ENCODE measurements at regions not wholly inside any gene's neighbourhood (a gene's known extent, or its start where the extent isn't known, plus 50 kb on each side); places are given as distances from the start of the nearest gene placed in this dataset.
"Not testable (repeated sequence)": the region's sequence is repeated elsewhere in the genome, so short reads cannot be mapped to it uniquely, and the experiment has no call there.

- not testable (repeated sequence) for DNase-seq
Observed at GRCh38 chr9:41016699-41017098, 111.8 kb downstream of the FOXD4L6 start.

- DNase-seq, result peak in 2 of 4 experiments; percentile 43 to 53
Observed at GRCh38 chr9:40999952-41000700, 128.4 kb downstream of the FOXD4L6 start.

- DNase-seq, result peak in 3 of 4 experiments; percentile 13 to 22 (median 16)
Observed at GRCh38 chr9:40995490-40995889, 133.0 kb downstream of the FOXD4L6 start.

GRCh38 chr9:40993842-40994241 lies 134.6 kb downstream of the FOXD4L6 start:
- DNase-seq, result peak; percentile 25 to 82 (median 54)

GRCh38 chr9:40993375-40993774 lies 135.1 kb downstream of the FOXD4L6 start:
- DNase-seq, result not testable (repeated sequence)

- peak in 2 of 4 experiments; percentile 67 to 75 for DNase-seq
Observed at GRCh38 chr9:40992472-40992821, 136.0 kb downstream of the FOXD4L6 start.

- DNase-seq, result peak; percentile 99 to 100 (median 99)
Observed at GRCh38 chr9:40991741-40992471, 136.6 kb downstream of the FOXD4L6 start.

GRCh38 chr9:40991100-40991740 lies 137.3 kb downstream of the FOXD4L6 start:
- not testable (repeated sequence) for DNase-seq

GRCh38 chr9:40986332-40986731 lies 142.1 kb downstream of the FOXD4L6 start:
- DNase-seq, result not testable (repeated sequence)

GRCh38 chr9:40975351-40975750 lies 153.1 kb downstream of the FOXD4L6 start:
- DNase-seq, result not testable (repeated sequence)

- not testable (repeated sequence) for DNase-seq
Observed at GRCh38 chr9:40974912-40975311, 153.6 kb downstream of the FOXD4L6 start.

GRCh38 chr9:40971773-40972172 lies 156.7 kb downstream of the FOXD4L6 start:
- DNase-seq, result not testable (repeated sequence)

- DNase-seq, result not testable (repeated sequence)
Observed at GRCh38 chr9:40970340-40970739, 158.1 kb downstream of the FOXD4L6 start.

GRCh38 chr9:40962461-40962860 lies 166.0 kb downstream of the FOXD4L6 start:
- not testable (repeated sequence) for DNase-seq

GRCh38 chr9:40951876-40952494 lies 176.5 kb downstream of the FOXD4L6 start:
- DNase-seq, result not testable (repeated sequence)

GRCh38 chr9:40946228-40946627 lies 182.3 kb downstream of the FOXD4L6 start:
- DNase-seq, result not testable (repeated sequence)

GRCh38 chr9:40942730-40943129 lies 185.8 kb downstream of the FOXD4L6 start:
- DNase-seq, result not testable (repeated sequence)

GRCh38 chr9:40939888-40940209 lies 188.6 kb downstream of the FOXD4L6 start:
- DNase-seq, result not testable (repeated sequence)

GRCh38 chr9:40939201-40939887 lies 189.1 kb downstream of the FOXD4L6 start:
- not testable (repeated sequence) for DNase-seq

- DNase-seq, result no peak
Observed at GRCh38 chr9:40935336-40935735, 193.1 kb downstream of the FOXD4L6 start.

GRCh38 chr9:40934480-40934879 lies 194.0 kb downstream of the FOXD4L6 start:
- not testable (repeated sequence) for DNase-seq

GRCh38 chr9:40930426-40930825 lies 198.1 kb downstream of the FOXD4L6 start:
- DNase-seq, result not testable (repeated sequence)
